ENCODE measurements at regions not wholly inside any gene's neighbourhood (a gene's known extent, or its start where the extent isn't known, plus 50 kb on each side); places are given as distances from the start of the nearest gene placed in this dataset.
"Not testable (repeated sequence)": the region's sequence is repeated elsewhere in the genome, so short reads cannot be mapped to it uniquely, and the experiment has no call there.

GRCh38 chr18:4544142-4544541 lies 89.0 kb upstream of the DLGAP1 start:
- DNase-seq (ENCODE audit: low read depth in 2 of 2): no peak

- DNase-seq (ENCODE audit: low read depth in 2 of 2): no peak
These were observed 88.6 kb upstream of the DLGAP1 start for GRCh38 chr18:4543711-4544110.

- no peak for DNase-seq (ENCODE audit: low read depth in 2 of 2)
These were observed 86.5 kb upstream of the DLGAP1 start for GRCh38 chr18:4541588-4541987.

- DNase-seq (ENCODE audit: low read depth in 2 of 2): no peak
These were observed 81.3 kb upstream of the DLGAP1 start for GRCh38 chr18:4536447-4536846.

GRCh38 chr18:4528405-4528804 lies 73.3 kb upstream of the DLGAP1 start:
- no peak for DNase-seq (ENCODE audit: low read depth in 2 of 2)

- not testable (repeated sequence) for DNase-seq (ENCODE audit: low read depth in 2 of 2)
These were observed 72.7 kb upstream of the DLGAP1 start for GRCh38 chr18:4527826-4528225.

GRCh38 chr18:4524096-4524495 lies 69.0 kb upstream of the DLGAP1 start:
- no peak for DNase-seq (ENCODE audit: low read depth in 2 of 2)

GRCh38 chr18:4511166-4511565 lies 56.1 kb upstream of the DLGAP1 start:
- DNase-seq (ENCODE audit: low read depth in 2 of 2): no peak

GRCh38 chr18:4510711-4511110 lies 55.6 kb upstream of the DLGAP1 start:
- DNase-seq (ENCODE audit: low read depth in 2 of 2): no peak

GRCh38 chr18:4510160-4510559 lies 55.1 kb upstream of the DLGAP1 start:
- DNase-seq (ENCODE audit: low read depth in 2 of 2): no peak
